ENCODE measurements at regions not wholly inside any gene's neighbourhood (a gene's known extent, or its start where the extent isn't known, plus 50 kb on each side); places are given as distances from the start of the nearest gene placed in this dataset.

DNA sequence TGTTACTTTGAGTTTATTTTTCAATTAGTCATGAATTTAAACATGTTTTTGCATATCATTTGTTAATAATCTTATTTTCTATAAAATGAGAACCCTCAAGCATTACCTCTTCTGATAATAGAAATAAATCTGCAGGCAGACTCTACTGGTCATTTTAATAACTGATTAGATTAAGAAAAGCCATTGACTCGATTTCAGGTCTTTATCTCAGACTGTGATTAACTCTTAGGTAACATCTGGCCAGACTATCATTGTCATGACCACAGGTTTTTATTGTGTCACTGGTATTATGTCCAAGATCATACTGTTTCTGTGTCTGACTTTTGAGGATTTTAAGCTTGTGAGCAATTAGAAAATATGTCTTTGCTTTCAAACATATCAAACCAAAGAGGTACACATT lies 83.6 kb upstream of the SLC13A1 start:
- TF ChIP-seq CHD1 (IDR thresholded peaks at IDR 0.05; ENCODE audit: low read depth, low read length) (no peak), POLR2A (IDR thresholded peaks at IDR 0.05; ENCODE audit: low read depth, low read length) (no peak), MAFK (IDR thresholded peaks at IDR 0.05; ENCODE audit: low read depth, low read length) (no peak), BHLHE40 (IDR thresholded peaks at IDR 0.05; ENCODE audit: low read depth, low read length) (no peak)
